GM23338 (cell line): ENCODE measurements at regions not wholly inside any gene's neighbourhood (a gene's known extent, or its start where the extent isn't known, plus 50 kb on each side); places are given as distances from the start of the nearest gene placed in this dataset.

ENCODE experiments used
- ATAC-seq: fragments of 200-7000 bp; cut with Tn5 transposase; 3 replicates; pipeline ENCODE4 v1.9.1; 2020
- DNase-seq: peaks from one replicate; pipeline ENCODE4 v3.0.0-alpha.2; 2015; ENCODE audit warnings: low spot score
- H2AFZ ChIP-seq: fragments of 200-600 bp; sonication (generic); 2 replicates; pipeline ENCODE4 v1.8.0; 2016; ENCODE audit warnings: antibody characterized with exemption, mild to moderate bottlenecking, moderate library complexity
- H3F3A ChIP-seq: fragments of 200-600 bp; sonication (generic); replicated peaks from 2 replicates; pipeline ENCODE4 v1.8.0; 2017; ENCODE audit warnings: antibody characterized with exemption, mixed run types, low read depth
- H3K27ac ChIP-seq: fragments of 200-600 bp; sonication (generic); 2 replicates; pipeline ENCODE4 v1.6.1; 2016; ENCODE audit warnings: low read depth
- H3K27me3 ChIP-seq: fragments of 200-600 bp; sonication (generic); 2 replicates; pipeline ENCODE4 v1.8.0; 2016; ENCODE audit warnings: mild to moderate bottlenecking, mixed run types, moderate library complexity; ENCODE audit not compliant: insufficient read depth
- H3K36me3 ChIP-seq: fragments of 200-600 bp; sonication (generic); 2 replicates; pipeline ENCODE4 v1.8.0; 2016; ENCODE audit warnings: mild to moderate bottlenecking; ENCODE audit not compliant: insufficient read depth
- H3K4me1 ChIP-seq: fragments of 200-600 bp; sonication (generic); 2 replicates; pipeline ENCODE4 v1.8.0; 2016; ENCODE audit warnings: mild to moderate bottlenecking, moderate library complexity; ENCODE audit not compliant: insufficient read depth
- H3K4me2 ChIP-seq: fragments of 200-600 bp; sonication (generic); 2 replicates; pipeline ENCODE4 v1.7.1; 2017; ENCODE audit warnings: mixed run types
- H3K4me3 ChIP-seq: fragments of 200-600 bp; sonication (generic); 2 replicates; pipeline ENCODE4 v1.6.1; 2016; ENCODE audit warnings: mixed run types
- H3K79me2 ChIP-seq: fragments of 200-600 bp; sonication (generic); replicated peaks from 2 replicates; pipeline ENCODE4 v1.8.0; 2017; ENCODE audit warnings: mild to moderate bottlenecking; ENCODE audit not compliant: insufficient read depth
- H3K9me2 ChIP-seq: fragments of 200-600 bp; sonication (generic); 2 replicates; pipeline ENCODE4 v1.8.0; 2017; ENCODE audit not compliant: insufficient read depth
- H4K20me1 ChIP-seq: fragments of 200-600 bp; sonication (generic); replicated peaks from 2 replicates; pipeline ENCODE4 v1.8.0; 2017; ENCODE audit warnings: mild to moderate bottlenecking; ENCODE audit not compliant: insufficient read depth
- H3K27ac Mint-ChIP-seq: 2 replicates; pipeline ENCODE4 v1.8.0; 2020; ENCODE audit warnings: inconsistent platforms, mild to moderate bottlenecking, moderate library complexity, mixed read lengths
- H3K27me3 Mint-ChIP-seq: 3 replicates; pipeline ENCODE4 v1.8.0; 2022; ENCODE audit warnings: low read depth, mild to moderate bottlenecking, moderate library complexity, mixed read lengths, inconsistent platforms; ENCODE audit not compliant: insufficient read depth, poor library complexity
- H3K36me3 Mint-ChIP-seq: 3 replicates; pipeline ENCODE4 v1.8.0; 2021; ENCODE audit warnings: low read depth, mild to moderate bottlenecking, inconsistent platforms, moderate library complexity, mixed read lengths
- H3K4me1 Mint-ChIP-seq: 3 replicates; pipeline ENCODE4 v1.8.0; 2020; ENCODE audit warnings: mild to moderate bottlenecking, inconsistent platforms, mixed read lengths
- H3K4me3 Mint-ChIP-seq: 3 replicates; pipeline ENCODE4 v1.8.0; 2021; ENCODE audit warnings: moderate library complexity, mild to moderate bottlenecking, inconsistent platforms, mixed read lengths
- H3K9me3 Mint-ChIP-seq: 3 replicates; pipeline ENCODE4 v1.8.0; 2020; ENCODE audit warnings: moderate library complexity, mild to moderate bottlenecking, inconsistent platforms, mixed read lengths
- CREB1 ChIP-seq: fragments of 250-450 bp; sonication (Bioruptor Pico); IDR thresholded peaks from 2 replicates; pipeline ENCODE4 v1.5.0; 2020; ENCODE audit warnings: low read depth, mild to moderate bottlenecking, moderate library complexity
- CTCF ChIP-seq, 2 experiments: fragments of 200-600 bp in 1 of 2; sonication (generic) in 1 of 2; conservative IDR thresholded peaks; 2 replicates each; pipeline versions ENCODE4 v1.5.1 to v1.6.1; 2016 to 2017; ENCODE audit warnings: antibody characterized with exemption in 2 of 2, low read depth in 2 of 2, mild to moderate bottlenecking in 2 of 2, moderate library complexity in 1 of 2
- EZH2 ChIP-seq: fragments of 200-600 bp; sonication (generic); IDR thresholded peaks from one replicate; pipeline ENCODE4 v1.8.0; 2017; ENCODE audit warnings: antibody characterized with exemption, mild to moderate bottlenecking, low read depth; ENCODE audit not compliant: unreplicated experiment
- EZH2phosphoT487 ChIP-seq: fragments of 200-600 bp; sonication (generic); IDR thresholded peaks from one replicate; pipeline ENCODE4 v1.8.1; 2018; ENCODE audit warnings: antibody characterized with exemption; ENCODE audit not compliant: unreplicated experiment
- JUNB ChIP-seq: IDR thresholded peaks from one replicate; pipeline ENCODE4 v1.6.1; 2016; ENCODE audit warnings: antibody characterized with exemption; ENCODE audit not compliant: unreplicated experiment
- NANOG ChIP-seq: IDR thresholded peaks from 2 replicates; pipeline ENCODE4 v1.6.1; 2016; ENCODE audit warnings: antibody characterized with exemption, borderline replicate concordance
- POLR2AphosphoS5 ChIP-seq: IDR thresholded peaks from 2 replicates; pipeline ENCODE4 v1.6.1; 2016; ENCODE audit warnings: antibody characterized with exemption, low read depth
- REST ChIP-seq: IDR thresholded peaks from one replicate; pipeline ENCODE4 v1.6.1; 2018; ENCODE audit warnings: antibody characterized with exemption; ENCODE audit not compliant: unreplicated experiment
- STAT1 ChIP-seq: IDR thresholded peaks from one replicate; pipeline ENCODE4 v1.6.1; 2016; ENCODE audit warnings: antibody characterized with exemption; ENCODE audit not compliant: unreplicated experiment
- ZNF114 ChIP-seq: fragments of 250-450 bp; sonication (Bioruptor Pico); IDR thresholded peaks from 2 replicates; pipeline ENCODE4 v1.5.0; 2020; ENCODE audit warnings: mild to moderate bottlenecking, moderate library complexity
- ZNF331 ChIP-seq: fragments of 250-450 bp; sonication (Bioruptor Pico); IDR thresholded peaks from 2 replicates; pipeline ENCODE4 v1.5.0; 2020; ENCODE audit warnings: low read depth, mild to moderate bottlenecking, moderate library complexity
- TF ChIP-seq, protein P1 (sequence below): IDR thresholded peaks from 2 replicates; pipeline ENCODE4 v1.6.1; 2016; ENCODE audit warnings: antibody characterized with exemption
- TF ChIP-seq, protein P2 (sequence below): fragments of 250-450 bp; sonication (Bioruptor Pico); IDR thresholded peaks from 2 replicates; pipeline ENCODE4 v1.5.0; 2020; ENCODE audit warnings: mild to moderate bottlenecking, moderate library complexity

DNA sequence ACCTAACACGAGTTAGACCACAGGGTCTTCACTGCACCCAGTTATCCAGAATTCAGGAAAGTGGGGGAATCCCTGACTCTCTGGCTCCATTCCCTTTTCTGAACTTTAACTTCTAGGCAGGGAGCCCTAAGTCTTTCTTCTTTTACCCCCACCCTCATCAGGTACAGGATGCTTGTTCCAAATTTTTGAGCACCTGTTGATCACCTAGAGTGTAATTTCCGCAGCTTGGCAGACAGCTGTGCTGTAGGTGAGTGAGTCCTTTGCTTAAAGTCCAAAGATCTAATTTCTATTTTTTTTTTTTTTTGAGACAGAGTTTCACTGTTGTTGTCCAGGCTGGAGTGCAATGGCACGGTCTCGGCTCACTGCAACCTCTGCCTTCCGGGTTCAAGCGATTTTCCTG is 89.5 kb upstream of the AKIRIN2 start:
- no peak overlapping the region for H3K27ac ChIP-seq
- H3K4me1 Mint-ChIP-seq: peaks cover 36% of the 10 kb centered on the region
- H3K36me3 Mint-ChIP-seq: no peaks in the 10 kb centered on the region
- no peak overlapping the region for H3K4me3 Mint-ChIP-seq
- ATAC-seq (no peak), DNase-seq (no peak)
- no peak for TF ChIP-seq ZNF331 (CRISPR knock-in tag)
- no peak for TF ChIP-seq STAT1
- TF ChIP-seq CREB1 (CRISPR knock-in tag): no peak
- no peak for TF ChIP-seq POLR2AphosphoS5
- no peak for TF ChIP-seq EZH2phosphoT487
- TF ChIP-seq JUNB: no peak
- no peak for TF ChIP-seq ZNF114 (CRISPR knock-in tag)
- TF ChIP-seq EZH2: no peak
- TF ChIP-seq, protein P1, sequence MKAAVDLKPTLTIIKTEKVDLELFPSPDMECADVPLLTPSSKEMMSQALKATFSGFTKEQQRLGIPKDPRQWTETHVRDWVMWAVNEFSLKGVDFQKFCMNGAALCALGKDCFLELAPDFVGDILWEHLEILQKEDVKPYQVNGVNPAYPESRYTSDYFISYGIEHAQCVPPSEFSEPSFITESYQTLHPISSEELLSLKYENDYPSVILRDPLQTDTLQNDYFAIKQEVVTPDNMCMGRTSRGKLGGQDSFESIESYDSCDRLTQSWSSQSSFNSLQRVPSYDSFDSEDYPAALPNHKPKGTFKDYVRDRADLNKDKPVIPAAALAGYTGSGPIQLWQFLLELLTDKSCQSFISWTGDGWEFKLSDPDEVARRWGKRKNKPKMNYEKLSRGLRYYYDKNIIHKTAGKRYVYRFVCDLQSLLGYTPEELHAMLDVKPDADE: no peak
- no peak for TF ChIP-seq NANOG
- TF ChIP-seq CTCF (conservative IDR thresholded peaks at IDR 0.05; ENCODE audit: low read depth in 2 of 2): no peak
- no peak for TF ChIP-seq REST
- TF ChIP-seq, protein P2, sequence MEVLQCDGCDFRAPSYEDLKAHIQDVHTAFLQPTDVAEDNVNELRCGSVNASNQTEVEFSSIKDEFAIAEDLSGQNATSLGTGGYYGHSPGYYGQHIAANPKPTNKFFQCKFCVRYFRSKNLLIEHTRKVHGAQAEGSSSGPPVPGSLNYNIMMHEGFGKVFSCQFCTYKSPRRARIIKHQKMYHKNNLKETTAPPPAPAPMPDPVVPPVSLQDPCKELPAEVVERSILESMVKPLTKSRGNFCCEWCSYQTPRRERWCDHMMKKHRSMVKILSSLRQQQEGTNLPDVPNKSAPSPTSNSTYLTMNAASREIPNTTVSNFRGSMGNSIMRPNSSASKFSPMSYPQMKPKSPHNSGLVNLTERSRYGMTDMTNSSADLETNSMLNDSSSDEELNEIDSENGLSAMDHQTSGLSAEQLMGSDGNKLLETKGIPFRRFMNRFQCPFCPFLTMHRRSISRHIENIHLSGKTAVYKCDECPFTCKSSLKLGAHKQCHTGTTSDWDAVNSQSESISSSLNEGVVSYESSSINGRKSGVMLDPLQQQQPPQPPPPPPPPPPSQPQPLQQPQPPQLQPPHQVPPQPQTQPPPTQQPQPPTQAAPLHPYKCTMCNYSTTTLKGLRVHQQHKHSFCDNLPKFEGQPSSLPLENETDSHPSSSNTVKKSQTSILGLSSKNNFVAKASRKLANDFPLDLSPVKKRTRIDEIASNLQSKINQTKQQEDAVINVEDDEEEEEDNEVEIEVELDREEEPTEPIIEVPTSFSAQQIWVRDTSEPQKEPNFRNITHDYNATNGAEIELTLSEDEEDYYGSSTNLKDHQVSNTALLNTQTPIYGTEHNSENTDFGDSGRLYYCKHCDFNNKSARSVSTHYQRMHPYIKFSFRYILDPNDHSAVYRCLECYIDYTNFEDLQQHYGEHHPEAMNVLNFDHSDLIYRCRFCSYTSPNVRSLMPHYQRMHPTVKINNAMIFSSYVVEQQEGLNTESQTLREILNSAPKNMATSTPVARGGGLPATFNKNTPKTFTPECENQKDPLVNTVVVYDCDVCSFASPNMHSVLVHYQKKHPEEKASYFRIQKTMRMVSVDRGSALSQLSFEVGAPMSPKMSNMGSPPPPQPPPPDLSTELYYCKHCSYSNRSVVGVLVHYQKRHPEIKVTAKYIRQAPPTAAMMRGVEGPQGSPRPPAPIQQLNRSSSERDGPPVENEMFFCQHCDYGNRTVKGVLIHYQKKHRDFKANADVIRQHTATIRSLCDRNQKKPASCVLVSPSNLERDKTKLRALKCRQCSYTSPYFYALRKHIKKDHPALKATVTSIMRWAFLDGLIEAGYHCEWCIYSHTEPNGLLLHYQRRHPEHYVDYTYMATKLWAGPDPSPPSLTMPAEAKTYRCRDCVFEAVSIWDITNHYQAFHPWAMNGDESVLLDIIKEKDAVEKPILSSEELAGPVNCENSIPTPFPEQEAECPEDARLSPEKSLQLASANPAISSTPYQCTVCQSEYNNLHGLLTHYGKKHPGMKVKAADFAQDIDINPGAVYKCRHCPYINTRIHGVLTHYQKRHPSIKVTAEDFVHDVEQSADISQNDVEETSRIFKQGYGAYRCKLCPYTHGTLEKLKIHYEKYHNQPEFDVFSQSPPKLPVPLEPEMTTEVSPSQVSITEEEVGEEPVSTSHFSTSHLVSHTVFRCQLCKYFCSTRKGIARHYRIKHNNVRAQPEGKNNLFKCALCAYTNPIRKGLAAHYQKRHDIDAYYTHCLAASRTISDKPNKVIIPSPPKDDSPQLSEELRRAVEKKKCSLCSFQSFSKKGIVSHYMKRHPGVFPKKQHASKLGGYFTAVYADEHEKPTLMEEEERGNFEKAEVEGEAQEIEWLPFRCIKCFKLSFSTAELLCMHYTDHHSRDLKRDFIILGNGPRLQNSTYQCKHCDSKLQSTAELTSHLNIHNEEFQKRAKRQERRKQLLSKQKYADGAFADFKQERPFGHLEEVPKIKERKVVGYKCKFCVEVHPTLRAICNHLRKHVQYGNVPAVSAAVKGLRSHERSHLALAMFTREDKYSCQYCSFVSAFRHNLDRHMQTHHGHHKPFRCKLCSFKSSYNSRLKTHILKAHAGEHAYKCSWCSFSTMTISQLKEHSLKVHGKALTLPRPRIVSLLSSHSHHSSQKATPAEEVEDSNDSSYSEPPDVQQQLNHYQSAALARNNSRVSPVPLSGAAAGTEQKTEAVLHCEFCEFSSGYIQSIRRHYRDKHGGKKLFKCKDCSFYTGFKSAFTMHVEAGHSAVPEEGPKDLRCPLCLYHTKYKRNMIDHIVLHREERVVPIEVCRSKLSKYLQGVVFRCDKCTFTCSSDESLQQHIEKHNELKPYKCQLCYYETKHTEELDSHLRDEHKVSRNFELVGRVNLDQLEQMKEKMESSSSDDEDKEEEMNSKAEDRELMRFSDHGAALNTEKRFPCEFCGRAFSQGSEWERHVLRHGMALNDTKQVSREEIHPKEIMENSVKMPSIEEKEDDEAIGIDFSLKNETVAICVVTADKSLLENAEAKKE (CRISPR knock-in tag): no peak
- no peaks in the 10 kb centered on the region for H3K36me3 ChIP-seq
- H3K9me2 ChIP-seq: peaks cover 8% of the 10 kb centered on the region; the same call in 1 of the 2 replicates
- H2AFZ ChIP-seq: no peak overlapping the region
- no peaks in the 10 kb centered on the region for H3K9me3 Mint-ChIP-seq
- no peak overlapping the region for H3K4me3 ChIP-seq
- no peaks in the 10 kb centered on the region for H4K20me1 ChIP-seq
- H3K4me2 ChIP-seq: no peak overlapping the region
- H3K79me2 ChIP-seq: no peaks in the 10 kb centered on the region
- H3F3A ChIP-seq: no peaks in the 10 kb centered on the region
- peaks cover 35% of the 10 kb centered on the region for H3K4me1 ChIP-seq
- no peak overlapping the region for H3K27ac Mint-ChIP-seq
- H3K27me3 ChIP-seq: no peaks in the 10 kb centered on the region
- H3K27me3 Mint-ChIP-seq: no peaks in the 10 kb centered on the region
